ENCODE measurements at regions not wholly inside any gene's neighbourhood (a gene's known extent, or its start where the extent isn't known, plus 50 kb on each side); places are given as distances from the start of the nearest gene placed in this dataset.

DNA sequence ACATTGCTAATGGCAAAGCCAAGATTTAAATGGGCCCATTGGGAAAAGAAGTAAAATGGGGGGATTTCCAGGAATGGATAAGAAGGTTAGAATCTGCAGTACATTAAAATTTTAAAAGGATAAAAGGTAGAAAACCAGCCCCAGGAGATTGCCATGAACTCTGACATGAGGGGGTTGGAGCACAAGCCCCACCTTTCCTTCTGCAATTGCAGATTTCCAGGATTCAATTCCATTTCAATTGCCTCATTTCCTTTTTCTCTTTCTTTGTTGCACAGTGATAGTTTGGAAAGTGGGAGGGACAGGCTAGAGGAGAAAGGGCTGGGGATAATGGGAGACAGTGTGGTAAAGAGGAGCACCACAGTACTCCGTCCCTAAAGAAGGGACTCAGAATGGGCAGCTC is 238.5 kb upstream of the RAB4A start:
- TF ChIP-seq, protein P1, sequence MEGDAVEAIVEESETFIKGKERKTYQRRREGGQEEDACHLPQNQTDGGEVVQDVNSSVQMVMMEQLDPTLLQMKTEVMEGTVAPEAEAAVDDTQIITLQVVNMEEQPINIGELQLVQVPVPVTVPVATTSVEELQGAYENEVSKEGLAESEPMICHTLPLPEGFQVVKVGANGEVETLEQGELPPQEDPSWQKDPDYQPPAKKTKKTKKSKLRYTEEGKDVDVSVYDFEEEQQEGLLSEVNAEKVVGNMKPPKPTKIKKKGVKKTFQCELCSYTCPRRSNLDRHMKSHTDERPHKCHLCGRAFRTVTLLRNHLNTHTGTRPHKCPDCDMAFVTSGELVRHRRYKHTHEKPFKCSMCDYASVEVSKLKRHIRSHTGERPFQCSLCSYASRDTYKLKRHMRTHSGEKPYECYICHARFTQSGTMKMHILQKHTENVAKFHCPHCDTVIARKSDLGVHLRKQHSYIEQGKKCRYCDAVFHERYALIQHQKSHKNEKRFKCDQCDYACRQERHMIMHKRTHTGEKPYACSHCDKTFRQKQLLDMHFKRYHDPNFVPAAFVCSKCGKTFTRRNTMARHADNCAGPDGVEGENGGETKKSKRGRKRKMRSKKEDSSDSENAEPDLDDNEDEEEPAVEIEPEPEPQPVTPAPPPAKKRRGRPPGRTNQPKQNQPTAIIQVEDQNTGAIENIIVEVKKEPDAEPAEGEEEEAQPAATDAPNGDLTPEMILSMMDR (IDR thresholded peaks at IDR 0.05): no peak
- Mint-ChIP-seq H3K27ac (no peak overlapping the region), H3K36me3 (ENCODE audit: low read depth) (no peaks in the 10 kb centered on the region), H3K27me3 (ENCODE audit: insufficient read depth) (no peaks in the 10 kb centered on the region; the same call in 1 of the 2 replicates), H3K4me3 (no peak overlapping the region), H3K4me1 (ENCODE audit: low read depth) (no peaks in the 10 kb centered on the region), H3K9me3 (peaks cover 26% of the 10 kb centered on the region)
- DNase-seq: no peak

DNA sequence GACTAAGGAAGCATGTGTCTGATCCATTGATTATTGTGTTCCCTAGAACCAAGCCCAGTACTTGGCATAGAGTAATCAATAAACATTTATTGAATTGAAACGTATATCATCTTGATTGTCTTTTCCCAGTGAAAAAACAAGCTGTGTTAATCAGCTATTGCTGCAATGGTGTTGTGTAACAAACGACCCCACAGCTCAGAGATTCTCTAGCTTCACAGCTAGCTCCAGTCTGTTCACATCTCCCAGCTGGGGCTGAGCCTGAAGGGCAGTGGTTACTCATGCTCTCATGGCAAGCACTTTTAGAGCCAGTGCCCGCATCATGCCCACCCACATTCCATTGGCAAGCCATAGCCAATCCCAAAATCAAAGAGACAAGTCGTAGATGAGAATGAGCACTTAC is 237.4 kb upstream of the RAB4A start:
- Mint-ChIP-seq H3K27ac (no peak overlapping the region), H3K36me3 (ENCODE audit: low read depth) (no peaks in the 10 kb centered on the region), H3K9me3 (peaks cover 28% of the 10 kb centered on the region), H3K4me3 (no peak overlapping the region), H3K4me1 (ENCODE audit: low read depth) (no peaks in the 10 kb centered on the region), H3K27me3 (ENCODE audit: insufficient read depth) (no peaks in the 10 kb centered on the region; the same call in 1 of the 2 replicates)
- DNase-seq: no peak
- TF ChIP-seq, protein P1 (IDR thresholded peaks at IDR 0.05): no peak

DNA sequence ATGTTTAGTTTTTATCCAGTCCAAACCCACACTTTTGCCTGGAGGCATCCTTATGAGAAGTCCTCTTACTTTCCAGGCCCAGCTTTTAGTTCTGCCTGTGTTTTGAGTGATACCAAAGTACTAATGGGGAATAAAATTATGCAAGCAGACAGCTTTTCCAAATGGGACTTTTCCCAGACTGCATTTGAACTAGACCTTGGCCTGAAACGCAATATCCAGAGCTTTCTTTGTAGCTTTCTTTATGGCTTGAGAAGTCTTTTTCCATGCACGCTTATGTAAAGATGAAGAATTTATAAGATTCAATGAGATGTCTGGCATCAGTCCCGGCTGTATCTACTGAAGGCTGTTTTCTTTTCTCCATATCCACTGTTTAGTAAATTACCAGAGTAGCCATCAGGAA is 236.6 kb upstream of the RAB4A start:
- Mint-ChIP-seq H3K9me3 (peaks cover 34% of the 10 kb centered on the region), H3K27ac (no peak overlapping the region), H3K4me3 (no peak overlapping the region), H3K27me3 (ENCODE audit: insufficient read depth) (no peaks in the 10 kb centered on the region; the same call in none of the 2 replicates), H3K4me1 (ENCODE audit: low read depth) (no peaks in the 10 kb centered on the region), H3K36me3 (ENCODE audit: low read depth) (no peaks in the 10 kb centered on the region)
- TF ChIP-seq, protein P1 (IDR thresholded peaks at IDR 0.05): no peak
- DNase-seq: no peak

DNA sequence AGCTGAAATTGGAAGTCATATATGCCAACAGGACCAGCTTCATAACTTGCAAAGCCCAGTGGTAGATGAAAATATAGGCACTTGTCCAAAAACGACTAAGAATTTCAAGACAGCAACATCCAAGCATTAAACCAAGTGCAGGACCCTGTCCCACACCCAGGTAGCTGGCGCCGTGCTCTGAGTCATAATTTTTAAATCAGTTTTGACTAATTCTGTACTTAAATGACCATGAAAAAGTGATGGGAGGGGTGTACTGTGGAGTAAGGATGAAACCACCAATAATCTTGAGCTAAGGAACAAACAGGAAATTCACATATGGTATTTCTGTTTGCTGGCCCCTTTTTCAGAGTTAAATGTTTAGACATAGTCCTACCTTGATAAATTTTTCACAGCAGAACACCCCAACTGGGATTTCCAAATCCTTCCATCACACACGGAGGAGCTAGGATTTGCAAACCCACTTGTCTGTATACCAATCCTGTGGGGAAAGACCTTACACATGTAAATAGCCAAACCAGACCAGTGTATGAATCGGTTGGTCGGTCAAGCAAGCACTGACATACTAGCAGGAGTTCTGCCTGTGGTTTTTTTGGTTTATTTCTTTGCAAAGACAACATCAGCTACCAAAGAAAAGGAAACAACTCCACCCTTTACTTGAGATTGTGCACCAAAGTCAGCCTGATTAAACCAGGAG is 235.7 kb upstream of the RAB4A start:
- H3K4me1 Mint-ChIP-seq (ENCODE audit: low read depth): no peaks in the 10 kb centered on the region
- no peak overlapping the region for H3K4me3 Mint-ChIP-seq
- H3K27ac Mint-ChIP-seq: no peak overlapping the region
- no peaks in the 10 kb centered on the region; the same call in none of the 2 replicates for H3K27me3 Mint-ChIP-seq (ENCODE audit: insufficient read depth)
- H3K9me3 Mint-ChIP-seq: peaks cover 35% of the 10 kb centered on the region
- no peak for DNase-seq
- TF ChIP-seq, protein P1 (IDR thresholded peaks at IDR 0.05): no peak
- H3K36me3 Mint-ChIP-seq (ENCODE audit: low read depth): no peaks in the 10 kb centered on the region

DNA sequence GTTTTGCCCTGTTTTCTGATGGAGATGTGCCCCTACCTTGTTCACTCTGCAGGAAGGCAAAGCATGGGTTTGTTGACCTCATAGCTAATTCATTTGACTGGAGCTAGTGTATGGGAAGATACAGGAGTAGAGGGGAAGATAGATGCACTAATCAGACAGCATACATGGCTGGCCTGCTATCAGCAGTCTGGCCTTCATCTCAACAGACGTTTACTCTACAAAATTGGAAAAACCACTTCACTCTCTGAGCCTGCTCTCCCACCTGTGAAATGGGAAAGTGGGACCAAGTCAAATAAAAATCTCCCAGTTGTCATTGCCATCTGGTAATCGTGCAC is 235.2 kb upstream of the RAB4A start:
- no peaks in the 10 kb centered on the region; the same call in none of the 2 replicates for H3K27me3 Mint-ChIP-seq (ENCODE audit: insufficient read depth)
- TF ChIP-seq, protein P1 (IDR thresholded peaks at IDR 0.05): no peak
- DNase-seq: no peak
- peaks cover 39% of the 10 kb centered on the region for H3K9me3 Mint-ChIP-seq
- no peaks in the 10 kb centered on the region for H3K4me1 Mint-ChIP-seq (ENCODE audit: low read depth)
- H3K36me3 Mint-ChIP-seq (ENCODE audit: low read depth): no peaks in the 10 kb centered on the region
- H3K4me3 Mint-ChIP-seq: no peak overlapping the region
- H3K27ac Mint-ChIP-seq: no peak overlapping the region

Measured in HFFc6 (cell line).